WTC11 (cell line): ENCODE measurements at regions not wholly inside any gene's neighbourhood (a gene's known extent, or its start where the extent isn't known, plus 50 kb on each side); places are given as distances from the start of the nearest gene placed in this dataset.

Source experiments
- ATAC-seq: fragments of 200-7000 bp; cut with Tn5 transposase; 2 replicates; pipeline ENCODE4 v1.10.0; 2021; ENCODE audit warnings: mild to moderate bottlenecking, moderate library complexity
- CTCF ChIA-PET: fragments of 300-600 bp; sonication (Branson Sonifier 250); formaldehyde crosslinking; loops from one replicate; lab custom pipeline; 2021; ENCODE audit warnings: antibody characterized with exemption; lab: Charles Lee
- POLR2A ChIA-PET: fragments of 350-600 bp; sonication (Branson Sonifier 250); formaldehyde crosslinking; loops from one replicate; lab custom pipeline; 2021; ENCODE audit warnings: antibody characterized with exemption; lab: Charles Lee
- DNase-seq: peaks from one replicate; pipeline ENCODE4 v3.0.0; 2021; ENCODE audit warnings: low spot score
- H3K27ac Mint-ChIP-seq: 2 replicates; pipeline ENCODE4 v1.8.0; 2021; ENCODE audit warnings: mixed read lengths
- H3K27me3 Mint-ChIP-seq: 2 replicates; pipeline ENCODE4 v1.8.0; 2021; ENCODE audit warnings: low read depth, mild to moderate bottlenecking, moderate library complexity, mixed read lengths
- H3K36me3 Mint-ChIP-seq: 2 replicates; pipeline ENCODE4 v1.8.0; 2021; ENCODE audit warnings: mixed read lengths
- H3K4me1 Mint-ChIP-seq: 2 replicates; pipeline ENCODE4 v1.8.0; 2022; ENCODE audit warnings: mixed read lengths
- H3K4me3 Mint-ChIP-seq: 2 replicates; pipeline ENCODE4 v1.8.0; 2021; ENCODE audit warnings: mild to moderate bottlenecking, moderate library complexity, mixed read lengths
- H3K9me3 Mint-ChIP-seq: 2 replicates; pipeline ENCODE4 v1.8.0; 2021; ENCODE audit warnings: mixed read lengths
- CREB1 ChIP-seq: sonication (generic); formaldehyde crosslinking; IDR thresholded peaks from 2 replicates; pipeline ENCODE4 v1.8.0; 2023; ENCODE audit warnings: mild to moderate bottlenecking, missing genetic modification reagents
- FOXJ3 ChIP-seq: sonication (generic); formaldehyde crosslinking; IDR thresholded peaks from 2 replicates; pipeline ENCODE4 v1.9.0; 2021; ENCODE audit warnings: missing genetic modification reagents, mild to moderate bottlenecking, borderline replicate concordance
- FOXK1 ChIP-seq: sonication (generic); formaldehyde crosslinking; IDR thresholded peaks from 2 replicates; pipeline ENCODE4 v1.8.0; 2022; ENCODE audit warnings: mild to moderate bottlenecking, moderate library complexity, missing genetic modification reagents
- FOXP1 ChIP-seq: sonication (generic); formaldehyde crosslinking; IDR thresholded peaks from 2 replicates; pipeline ENCODE4 v1.8.0; 2022; ENCODE audit warnings: missing genetic modification reagents, mild to moderate bottlenecking, moderate library complexity, borderline replicate concordance
- GABPB1 ChIP-seq: sonication (generic); formaldehyde crosslinking; IDR thresholded peaks from 2 replicates; pipeline ENCODE4 v1.8.1; 2023; ENCODE audit warnings: mild to moderate bottlenecking, missing genetic modification reagents
- MXD4 ChIP-seq: fragments of 250-450 bp; sonication (Bioruptor Pico); IDR thresholded peaks from 2 replicates; pipeline ENCODE4 v1.8.0; 2021; ENCODE audit warnings: mild to moderate bottlenecking, moderate library complexity, borderline replicate concordance
- NFATC4 ChIP-seq: fragments of 250-450 bp; sonication (Bioruptor Pico); IDR thresholded peaks from 2 replicates; pipeline ENCODE4 v1.9.0; 2021; ENCODE audit warnings: mild to moderate bottlenecking
- NFE2L1 ChIP-seq: sonication (generic); formaldehyde crosslinking; IDR thresholded peaks from 2 replicates; pipeline ENCODE4 v1.8.1; 2023; ENCODE audit warnings: missing genetic modification reagents
- NR1H2 ChIP-seq: sonication (generic); formaldehyde crosslinking; IDR thresholded peaks from 2 replicates; pipeline ENCODE4 v1.9.0; 2021; ENCODE audit warnings: mild to moderate bottlenecking, moderate library complexity, missing genetic modification reagents
- TEAD1 ChIP-seq: sonication (generic); formaldehyde crosslinking; IDR thresholded peaks from 2 replicates; pipeline ENCODE4 v1.8.0; 2022; ENCODE audit warnings: mild to moderate bottlenecking, missing genetic modification reagents
- USF1 ChIP-seq: sonication (generic); formaldehyde crosslinking; IDR thresholded peaks from 2 replicates; pipeline ENCODE4 v1.8.0; 2022; ENCODE audit warnings: mild to moderate bottlenecking, missing genetic modification reagents
- ZNF263 ChIP-seq: sonication (generic); formaldehyde crosslinking; IDR thresholded peaks from 2 replicates; pipeline ENCODE4 v1.8.1; 2022; ENCODE audit warnings: low read depth, mild to moderate bottlenecking, moderate library complexity, missing genetic modification reagents
- TF ChIP-seq, protein P1 (sequence below): sonication (generic); formaldehyde crosslinking; IDR thresholded peaks from 2 replicates; pipeline ENCODE4 v1.8.0; 2023; ENCODE audit warnings: missing genetic modification reagents
- TF ChIP-seq, protein P2 (sequence below): fragments of 250-450 bp; sonication (Bioruptor Pico); IDR thresholded peaks from 2 replicates; pipeline ENCODE4 v1.9.0; 2021; ENCODE audit warnings: mild to moderate bottlenecking, borderline replicate concordance
- TF ChIP-seq, protein P3 (sequence below): sonication (generic); formaldehyde crosslinking; IDR thresholded peaks from 2 replicates; pipeline ENCODE4 v1.8.1; 2022; ENCODE audit warnings: mild to moderate bottlenecking, missing genetic modification reagents, moderate library complexity, borderline replicate concordance
- TF ChIP-seq, protein P4 (sequence below): sonication (generic); formaldehyde crosslinking; IDR thresholded peaks from 2 replicates; pipeline ENCODE4 v1.8.0; 2023; ENCODE audit warnings: missing genetic modification reagents, mild to moderate bottlenecking, borderline replicate concordance
- TF ChIP-seq, protein P5 (sequence below): sonication (generic); formaldehyde crosslinking; conservative IDR thresholded peaks from 2 replicates; pipeline ENCODE4 v1.8.1; 2022; ENCODE audit warnings: mild to moderate bottlenecking, missing genetic modification reagents

- Mint-ChIP-seq H3K27ac (no peak overlapping the region), H3K4me3 (no peak overlapping the region), H3K4me1 (peaks cover 5% of the 10 kb centered on the region), H3K9me3 (peaks cover 10% of the 10 kb centered on the region), H3K27me3 (no peaks in the 10 kb centered on the region), H3K36me3 (no peaks in the 10 kb centered on the region)
- TF ChIP-seq FOXK1 (CRISPR knock-in tag), result no peak
- no peak for TF ChIP-seq FOXJ3 (CRISPR knock-in tag)
- TF ChIP-seq, protein P1, sequence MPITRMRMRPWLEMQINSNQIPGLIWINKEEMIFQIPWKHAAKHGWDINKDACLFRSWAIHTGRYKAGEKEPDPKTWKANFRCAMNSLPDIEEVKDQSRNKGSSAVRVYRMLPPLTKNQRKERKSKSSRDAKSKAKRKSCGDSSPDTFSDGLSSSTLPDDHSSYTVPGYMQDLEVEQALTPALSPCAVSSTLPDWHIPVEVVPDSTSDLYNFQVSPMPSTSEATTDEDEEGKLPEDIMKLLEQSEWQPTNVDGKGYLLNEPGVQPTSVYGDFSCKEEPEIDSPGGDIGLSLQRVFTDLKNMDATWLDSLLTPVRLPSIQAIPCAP (CRISPR knock-in tag), result no peak
- TF ChIP-seq, protein P2, sequence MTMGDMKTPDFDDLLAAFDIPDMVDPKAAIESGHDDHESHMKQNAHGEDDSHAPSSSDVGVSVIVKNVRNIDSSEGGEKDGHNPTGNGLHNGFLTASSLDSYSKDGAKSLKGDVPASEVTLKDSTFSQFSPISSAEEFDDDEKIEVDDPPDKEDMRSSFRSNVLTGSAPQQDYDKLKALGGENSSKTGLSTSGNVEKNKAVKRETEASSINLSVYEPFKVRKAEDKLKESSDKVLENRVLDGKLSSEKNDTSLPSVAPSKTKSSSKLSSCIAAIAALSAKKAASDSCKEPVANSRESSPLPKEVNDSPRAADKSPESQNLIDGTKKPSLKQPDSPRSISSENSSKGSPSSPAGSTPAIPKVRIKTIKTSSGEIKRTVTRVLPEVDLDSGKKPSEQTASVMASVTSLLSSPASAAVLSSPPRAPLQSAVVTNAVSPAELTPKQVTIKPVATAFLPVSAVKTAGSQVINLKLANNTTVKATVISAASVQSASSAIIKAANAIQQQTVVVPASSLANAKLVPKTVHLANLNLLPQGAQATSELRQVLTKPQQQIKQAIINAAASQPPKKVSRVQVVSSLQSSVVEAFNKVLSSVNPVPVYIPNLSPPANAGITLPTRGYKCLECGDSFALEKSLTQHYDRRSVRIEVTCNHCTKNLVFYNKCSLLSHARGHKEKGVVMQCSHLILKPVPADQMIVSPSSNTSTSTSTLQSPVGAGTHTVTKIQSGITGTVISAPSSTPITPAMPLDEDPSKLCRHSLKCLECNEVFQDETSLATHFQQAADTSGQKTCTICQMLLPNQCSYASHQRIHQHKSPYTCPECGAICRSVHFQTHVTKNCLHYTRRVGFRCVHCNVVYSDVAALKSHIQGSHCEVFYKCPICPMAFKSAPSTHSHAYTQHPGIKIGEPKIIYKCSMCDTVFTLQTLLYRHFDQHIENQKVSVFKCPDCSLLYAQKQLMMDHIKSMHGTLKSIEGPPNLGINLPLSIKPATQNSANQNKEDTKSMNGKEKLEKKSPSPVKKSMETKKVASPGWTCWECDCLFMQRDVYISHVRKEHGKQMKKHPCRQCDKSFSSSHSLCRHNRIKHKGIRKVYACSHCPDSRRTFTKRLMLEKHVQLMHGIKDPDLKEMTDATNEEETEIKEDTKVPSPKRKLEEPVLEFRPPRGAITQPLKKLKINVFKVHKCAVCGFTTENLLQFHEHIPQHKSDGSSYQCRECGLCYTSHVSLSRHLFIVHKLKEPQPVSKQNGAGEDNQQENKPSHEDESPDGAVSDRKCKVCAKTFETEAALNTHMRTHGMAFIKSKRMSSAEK (CRISPR knock-in tag), result no peak
- TF ChIP-seq NFATC4 (CRISPR knock-in tag), result no peak
- TF ChIP-seq, protein P3, sequence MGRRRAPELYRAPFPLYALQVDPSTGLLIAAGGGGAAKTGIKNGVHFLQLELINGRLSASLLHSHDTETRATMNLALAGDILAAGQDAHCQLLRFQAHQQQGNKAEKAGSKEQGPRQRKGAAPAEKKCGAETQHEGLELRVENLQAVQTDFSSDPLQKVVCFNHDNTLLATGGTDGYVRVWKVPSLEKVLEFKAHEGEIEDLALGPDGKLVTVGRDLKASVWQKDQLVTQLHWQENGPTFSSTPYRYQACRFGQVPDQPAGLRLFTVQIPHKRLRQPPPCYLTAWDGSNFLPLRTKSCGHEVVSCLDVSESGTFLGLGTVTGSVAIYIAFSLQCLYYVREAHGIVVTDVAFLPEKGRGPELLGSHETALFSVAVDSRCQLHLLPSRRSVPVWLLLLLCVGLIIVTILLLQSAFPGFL (CRISPR knock-in tag), result no peak
- TF ChIP-seq NFE2L1 (CRISPR knock-in tag), result no peak
- ATAC-seq (no peak), DNase-seq (no peak)
- CTCF ChIA-PET, result no interaction called here
- POLR2A ChIA-PET, result no interaction called here
Observed at GRCh38 chr13:29676941-29677452, 81.5 kb upstream of the SLC7A1 start.

GRCh38 chr13:29676535-29676934 lies 81.0 kb upstream of the SLC7A1 start:
- H3K9me3 Mint-ChIP-seq, result peaks cover 14% of the 10 kb centered on the region
- no peak for TF ChIP-seq ZNF263 (CRISPR knock-in tag)
- TF ChIP-seq USF1 (CRISPR knock-in tag), result no peak
- TF ChIP-seq, protein P4, sequence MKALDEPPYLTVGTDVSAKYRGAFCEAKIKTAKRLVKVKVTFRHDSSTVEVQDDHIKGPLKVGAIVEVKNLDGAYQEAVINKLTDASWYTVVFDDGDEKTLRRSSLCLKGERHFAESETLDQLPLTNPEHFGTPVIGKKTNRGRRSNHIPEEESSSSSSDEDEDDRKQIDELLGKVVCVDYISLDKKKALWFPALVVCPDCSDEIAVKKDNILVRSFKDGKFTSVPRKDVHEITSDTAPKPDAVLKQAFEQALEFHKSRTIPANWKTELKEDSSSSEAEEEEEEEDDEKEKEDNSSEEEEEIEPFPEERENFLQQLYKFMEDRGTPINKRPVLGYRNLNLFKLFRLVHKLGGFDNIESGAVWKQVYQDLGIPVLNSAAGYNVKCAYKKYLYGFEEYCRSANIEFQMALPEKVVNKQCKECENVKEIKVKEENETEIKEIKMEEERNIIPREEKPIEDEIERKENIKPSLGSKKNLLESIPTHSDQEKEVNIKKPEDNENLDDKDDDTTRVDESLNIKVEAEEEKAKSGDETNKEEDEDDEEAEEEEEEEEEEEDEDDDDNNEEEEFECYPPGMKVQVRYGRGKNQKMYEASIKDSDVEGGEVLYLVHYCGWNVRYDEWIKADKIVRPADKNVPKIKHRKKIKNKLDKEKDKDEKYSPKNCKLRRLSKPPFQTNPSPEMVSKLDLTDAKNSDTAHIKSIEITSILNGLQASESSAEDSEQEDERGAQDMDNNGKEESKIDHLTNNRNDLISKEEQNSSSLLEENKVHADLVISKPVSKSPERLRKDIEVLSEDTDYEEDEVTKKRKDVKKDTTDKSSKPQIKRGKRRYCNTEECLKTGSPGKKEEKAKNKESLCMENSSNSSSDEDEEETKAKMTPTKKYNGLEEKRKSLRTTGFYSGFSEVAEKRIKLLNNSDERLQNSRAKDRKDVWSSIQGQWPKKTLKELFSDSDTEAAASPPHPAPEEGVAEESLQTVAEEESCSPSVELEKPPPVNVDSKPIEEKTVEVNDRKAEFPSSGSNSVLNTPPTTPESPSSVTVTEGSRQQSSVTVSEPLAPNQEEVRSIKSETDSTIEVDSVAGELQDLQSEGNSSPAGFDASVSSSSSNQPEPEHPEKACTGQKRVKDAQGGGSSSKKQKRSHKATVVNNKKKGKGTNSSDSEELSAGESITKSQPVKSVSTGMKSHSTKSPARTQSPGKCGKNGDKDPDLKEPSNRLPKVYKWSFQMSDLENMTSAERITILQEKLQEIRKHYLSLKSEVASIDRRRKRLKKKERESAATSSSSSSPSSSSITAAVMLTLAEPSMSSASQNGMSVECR (CRISPR knock-in tag), result no peak
- TF ChIP-seq GABPB1 (CRISPR knock-in tag), result no peak
- TF ChIP-seq FOXP1 (CRISPR knock-in tag), result no peak
- TF ChIP-seq, protein P5, sequence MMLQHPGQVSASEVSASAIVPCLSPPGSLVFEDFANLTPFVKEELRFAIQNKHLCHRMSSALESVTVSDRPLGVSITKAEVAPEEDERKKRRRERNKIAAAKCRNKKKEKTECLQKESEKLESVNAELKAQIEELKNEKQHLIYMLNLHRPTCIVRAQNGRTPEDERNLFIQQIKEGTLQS (CRISPR knock-in tag), result no peak
- no peak for TF ChIP-seq MXD4 (CRISPR knock-in tag)
- no peak for TF ChIP-seq NR1H2 (CRISPR knock-in tag)
- TF ChIP-seq FOXK1 (CRISPR knock-in tag), result no peak
- TF ChIP-seq TEAD1 (CRISPR knock-in tag), result no peak
- no peak for TF ChIP-seq CREB1 (CRISPR knock-in tag)
- TF ChIP-seq, all 79 proteins: peak for 0
- no peaks in the 10 kb centered on the region for H3K36me3 Mint-ChIP-seq
- no peak for ATAC-seq
- POLR2A ChIA-PET, result no interaction called here
- CTCF ChIA-PET, result no interaction called here
- H3K4me3 Mint-ChIP-seq, result no peak overlapping the region
- no peaks in the 10 kb centered on the region for H3K27me3 Mint-ChIP-seq
- no peak for DNase-seq
- peaks cover 5% of the 10 kb centered on the region for H3K4me1 Mint-ChIP-seq
- H3K27ac Mint-ChIP-seq, result no peak overlapping the region
